ENCODE measurements at regions not wholly inside any gene's neighbourhood (a gene's known extent, or its start where the extent isn't known, plus 50 kb on each side); places are given as distances from the start of the nearest gene placed in this dataset.

DNA sequence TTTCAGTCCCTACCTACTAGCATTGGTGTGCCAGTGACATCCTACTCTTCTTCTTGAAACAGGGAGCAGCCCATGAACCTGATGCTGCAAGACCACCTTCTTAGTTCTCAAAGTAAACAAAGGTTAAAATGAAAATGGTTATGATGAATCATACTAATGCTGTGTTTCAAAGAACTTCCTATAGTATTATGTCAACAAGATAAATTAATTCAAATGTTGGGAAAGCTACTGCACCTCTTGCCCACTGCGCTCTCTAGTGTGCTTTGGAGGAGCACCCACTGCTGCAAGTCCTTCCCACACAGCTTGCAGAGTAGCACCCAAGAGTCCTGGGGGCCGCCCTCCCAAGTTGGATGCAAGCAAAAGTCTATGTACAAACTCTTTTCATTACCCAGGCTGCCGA lies 81.1 kb downstream of the CD200R1L start:
- TF ChIP-seq BACH2 (CRISPR knock-in tag; IDR thresholded peaks at IDR 0.05; ENCODE audit: borderline replicate concordance) = no peak
- no peak for TF ChIP-seq TOX (CRISPR knock-in tag; IDR thresholded peaks at IDR 0.05; ENCODE audit: borderline replicate concordance)
- TF ChIP-seq, protein P1, sequence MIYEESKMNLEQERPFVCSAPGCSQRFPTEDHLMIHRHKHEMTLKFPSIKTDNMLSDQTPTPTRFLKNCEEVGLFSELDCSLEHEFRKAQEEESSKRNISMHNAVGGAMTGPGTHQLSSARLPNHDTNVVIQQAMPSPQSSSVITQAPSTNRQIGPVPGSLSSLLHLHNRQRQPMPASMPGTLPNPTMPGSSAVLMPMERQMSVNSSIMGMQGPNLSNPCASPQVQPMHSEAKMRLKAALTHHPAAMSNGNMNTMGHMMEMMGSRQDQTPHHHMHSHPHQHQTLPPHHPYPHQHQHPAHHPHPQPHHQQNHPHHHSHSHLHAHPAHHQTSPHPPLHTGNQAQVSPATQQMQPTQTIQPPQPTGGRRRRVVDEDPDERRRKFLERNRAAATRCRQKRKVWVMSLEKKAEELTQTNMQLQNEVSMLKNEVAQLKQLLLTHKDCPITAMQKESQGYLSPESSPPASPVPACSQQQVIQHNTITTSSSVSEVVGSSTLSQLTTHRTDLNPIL (CRISPR knock-in tag; IDR thresholded peaks at IDR 0.05; ENCODE audit: low read depth) = no peak
- TF ChIP-seq SNAI2 (CRISPR knock-in tag; IDR thresholded peaks at IDR 0.05) = no peak
- no peak for TF ChIP-seq RARB (CRISPR knock-in tag; IDR thresholded peaks at IDR 0.05)
- no peak for TF ChIP-seq TSHZ2 (CRISPR knock-in tag; IDR thresholded peaks at IDR 0.05)
- no peak for TF ChIP-seq ZNF565 (CRISPR knock-in tag; conservative IDR thresholded peaks at IDR 0.05; ENCODE audit: low read depth)
- TF ChIP-seq ARNTL (CRISPR knock-in tag; IDR thresholded peaks at IDR 0.05; ENCODE audit: borderline replicate concordance, low read depth) = no peak
- TF ChIP-seq ISL1 (CRISPR knock-in tag; IDR thresholded peaks at IDR 0.05) = no peak
- no peak for TF ChIP-seq GLIS3 (CRISPR knock-in tag; IDR thresholded peaks at IDR 0.05)
- TF ChIP-seq, protein P2, sequence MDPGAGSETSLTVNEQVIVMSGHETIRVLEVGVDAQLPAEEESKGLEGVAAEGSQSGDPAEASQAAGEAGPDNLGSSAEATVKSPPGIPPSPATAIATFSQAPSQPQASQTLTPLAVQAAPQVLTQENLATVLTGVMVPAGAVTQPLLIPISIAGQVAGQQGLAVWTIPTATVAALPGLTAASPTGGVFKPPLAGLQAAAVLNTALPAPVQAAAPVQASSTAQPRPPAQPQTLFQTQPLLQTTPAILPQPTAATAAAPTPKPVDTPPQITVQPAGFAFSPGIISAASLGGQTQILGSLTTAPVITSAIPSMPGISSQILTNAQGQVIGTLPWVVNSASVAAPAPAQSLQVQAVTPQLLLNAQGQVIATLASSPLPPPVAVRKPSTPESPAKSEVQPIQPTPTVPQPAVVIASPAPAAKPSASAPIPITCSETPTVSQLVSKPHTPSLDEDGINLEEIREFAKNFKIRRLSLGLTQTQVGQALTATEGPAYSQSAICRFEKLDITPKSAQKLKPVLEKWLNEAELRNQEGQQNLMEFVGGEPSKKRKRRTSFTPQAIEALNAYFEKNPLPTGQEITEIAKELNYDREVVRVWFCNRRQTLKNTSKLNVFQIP (CRISPR knock-in tag; IDR thresholded peaks at IDR 0.05; ENCODE audit: borderline replicate concordance, low read depth) = no peak
- no peak for TF ChIP-seq CSRNP3 (CRISPR knock-in tag; IDR thresholded peaks at IDR 0.05)
- no peak for TF ChIP-seq ESRRG (CRISPR knock-in tag; IDR thresholded peaks at IDR 0.05)
- TF ChIP-seq ZFP30 (CRISPR knock-in tag; IDR thresholded peaks at IDR 0.05) = no peak
- ATAC-seq = no peak

DNA sequence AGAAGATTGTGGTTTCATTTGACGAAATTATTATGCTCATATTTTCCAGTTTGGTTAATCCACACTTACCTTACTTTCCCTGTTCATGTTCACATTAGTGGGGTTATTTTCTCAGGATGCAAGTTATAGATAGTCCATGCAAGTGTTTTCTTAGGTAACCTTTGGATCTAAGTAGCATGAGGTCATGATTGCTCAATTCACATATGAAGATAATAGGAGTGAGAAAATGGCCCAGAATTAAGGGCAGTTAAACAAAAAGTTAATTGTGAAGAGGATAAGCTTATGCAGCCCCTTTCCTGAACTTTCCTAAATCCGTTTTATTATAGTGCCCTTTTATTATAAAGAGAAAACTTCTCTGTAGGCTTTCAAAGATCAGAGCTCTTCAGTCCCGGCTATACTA lies 83.4 kb downstream of the CD200R1L start:
- TF ChIP-seq ZFP30 (CRISPR knock-in tag; IDR thresholded peaks at IDR 0.05) (no peak), PATZ1 (CRISPR knock-in tag; IDR thresholded peaks at IDR 0.05; ENCODE audit: borderline replicate concordance) (no peak), CSDC2 (CRISPR knock-in tag; IDR thresholded peaks at IDR 0.05) (no peak), TOX (CRISPR knock-in tag; IDR thresholded peaks at IDR 0.05; ENCODE audit: borderline replicate concordance) (no peak), RARB (CRISPR knock-in tag; IDR thresholded peaks at IDR 0.05) (no peak), CSRNP3 (CRISPR knock-in tag; IDR thresholded peaks at IDR 0.05) (no peak), OSR1 (CRISPR knock-in tag; IDR thresholded peaks at IDR 0.05) (no peak), TCF4 (CRISPR knock-in tag; IDR thresholded peaks at IDR 0.05; ENCODE audit: borderline replicate concordance) (no peak), TSHZ2 (CRISPR knock-in tag; IDR thresholded peaks at IDR 0.05) (no peak), ZNF70 (CRISPR knock-in tag; IDR thresholded peaks at IDR 0.05) (no peak), BACH2 (CRISPR knock-in tag; IDR thresholded peaks at IDR 0.05; ENCODE audit: borderline replicate concordance) (no peak)
- no peak for ATAC-seq
